ENCODE measurements at regions not wholly inside any gene's neighbourhood (a gene's known extent, or its start where the extent isn't known, plus 50 kb on each side); places are given as distances from the start of the nearest gene placed in this dataset.

GRCh38 chr13:89577301-89577700 lies 1770.2 kb upstream of the MIR17HG start:
- DNase-seq (ENCODE audit: low read depth in 6 of 9, low spot score in 9 of 9) = no peak
- Histone ChIP-seq H3K27ac (ENCODE audit: low read depth in 1 of 2, low read length in 1 of 2) (no peak overlapping the region), H3K9me3 (ENCODE audit: control insufficient read depth in 2 of 2, insufficient read depth in 1 of 2, low read length in 1 of 2) (no peaks in the 10 kb centered on the region), H3K4me3 (ENCODE audit: low read length in 2 of 2) (no peak overlapping the region), H3K27me3 (ENCODE audit: control insufficient read depth in 2 of 2, insufficient read depth in 1 of 2, low read length in 1 of 2) (no peaks in the 10 kb centered on the region), H3K4me1 (ENCODE audit: control insufficient read depth in 2 of 2, insufficient read depth in 2 of 2, low read length in 2 of 2) (no peaks in the 10 kb centered on the region), H3K36me3 (ENCODE audit: control insufficient read depth in 2 of 2, insufficient read depth in 2 of 2, low read length in 1 of 2) (no peaks in the 10 kb centered on the region)

GRCh38 chr13:89584058-89584620 lies 1763.3 kb upstream of the MIR17HG start:
- Histone ChIP-seq H3K36me3 (ENCODE audit: control insufficient read depth in 2 of 2, insufficient read depth in 2 of 2, low read length in 1 of 2) (no peaks in the 10 kb centered on the region), H3K27me3 (ENCODE audit: control insufficient read depth in 2 of 2, insufficient read depth in 1 of 2, low read length in 1 of 2) (no peaks in the 10 kb centered on the region), H3K4me1 (ENCODE audit: control insufficient read depth in 2 of 2, insufficient read depth in 2 of 2, low read length in 2 of 2) (no peaks in the 10 kb centered on the region), H3K27ac (ENCODE audit: low read depth in 1 of 2, low read length in 1 of 2) (no peak overlapping the region), H3K9me3 (ENCODE audit: control insufficient read depth in 2 of 2, insufficient read depth in 1 of 2, low read length in 1 of 2) (no peaks in the 10 kb centered on the region), H3K4me3 (ENCODE audit: low read length in 2 of 2) (no peak overlapping the region)
- WGBS = 84% methylated on average over 2 of the region's 2 CpGs
- no peak for DNase-seq (ENCODE audit: low read depth in 6 of 9, low spot score in 9 of 9)

GRCh38 chr13:89602655-89603054 lies 1744.8 kb upstream of the MIR17HG start:
- H3K36me3 ChIP-seq (ENCODE audit: control insufficient read depth in 2 of 2, insufficient read depth in 2 of 2, low read length in 1 of 2) = no peaks in the 10 kb centered on the region
- H3K4me3 ChIP-seq (ENCODE audit: low read length in 2 of 2) = no peak overlapping the region
- no peaks in the 10 kb centered on the region for H3K4me1 ChIP-seq (ENCODE audit: control insufficient read depth in 2 of 2, insufficient read depth in 2 of 2, low read length in 2 of 2)
- H3K27ac ChIP-seq (ENCODE audit: low read depth in 1 of 2, low read length in 1 of 2) = no peak overlapping the region
- no peak for DNase-seq (ENCODE audit: low read depth in 6 of 9, low spot score in 9 of 9)
- WGBS = 93% methylated on average over 3 of the region's 3 CpGs
- H3K27me3 ChIP-seq (ENCODE audit: control insufficient read depth in 2 of 2, insufficient read depth in 1 of 2, low read length in 1 of 2) = no peaks in the 10 kb centered on the region
- peaks cover 0 to 16% of the 10 kb centered on the region in 2 donors for H3K9me3 ChIP-seq (ENCODE audit: control insufficient read depth in 2 of 2, insufficient read depth in 1 of 2, low read length in 1 of 2)

GRCh38 chr13:89603187-89603586 lies 1744.3 kb upstream of the MIR17HG start:
- Histone ChIP-seq H3K27ac (ENCODE audit: low read depth in 1 of 2, low read length in 1 of 2) (no peak overlapping the region), H3K4me3 (ENCODE audit: low read length in 2 of 2) (no peak overlapping the region), H3K4me1 (ENCODE audit: control insufficient read depth in 2 of 2, insufficient read depth in 2 of 2, low read length in 2 of 2) (no peaks in the 10 kb centered on the region), H3K9me3 (ENCODE audit: control insufficient read depth in 2 of 2, insufficient read depth in 1 of 2, low read length in 1 of 2) (peaks cover 0 to 15% of the 10 kb centered on the region in 2 donors), H3K27me3 (ENCODE audit: control insufficient read depth in 2 of 2, insufficient read depth in 1 of 2, low read length in 1 of 2) (no peaks in the 10 kb centered on the region), H3K36me3 (ENCODE audit: control insufficient read depth in 2 of 2, insufficient read depth in 2 of 2, low read length in 1 of 2) (no peaks in the 10 kb centered on the region)
- DNase-seq (ENCODE audit: low read depth in 6 of 9, low spot score in 9 of 9) = no peak
- WGBS = 97% methylated on average over 1 of the region's 1 CpG

- Histone ChIP-seq H3K27ac (ENCODE audit: low read depth in 1 of 2, low read length in 1 of 2) (no peak overlapping the region), H3K9me3 (ENCODE audit: control insufficient read depth in 2 of 2, insufficient read depth in 1 of 2, low read length in 1 of 2) (peaks cover 0 to 14% of the 10 kb centered on the region in 2 donors), H3K27me3 (ENCODE audit: control insufficient read depth in 2 of 2, insufficient read depth in 1 of 2, low read length in 1 of 2) (no peaks in the 10 kb centered on the region), H3K4me3 (ENCODE audit: low read length in 2 of 2) (no peak overlapping the region), H3K4me1 (ENCODE audit: control insufficient read depth in 2 of 2, insufficient read depth in 2 of 2, low read length in 2 of 2) (no peaks in the 10 kb centered on the region), H3K36me3 (ENCODE audit: control insufficient read depth in 2 of 2, insufficient read depth in 2 of 2, low read length in 1 of 2) (no peaks in the 10 kb centered on the region)
- DNase-seq (ENCODE audit: low read depth in 6 of 9, low spot score in 9 of 9) = no peak
- 80% methylated on average over 1 of the region's 1 CpG for WGBS
These were observed 1738.2 kb upstream of the MIR17HG start for GRCh38 chr13:89609318-89609717.

GRCh38 chr13:89610331-89610730 lies 1737.2 kb upstream of the MIR17HG start:
- no peaks in the 10 kb centered on the region for H3K27me3 ChIP-seq (ENCODE audit: control insufficient read depth in 2 of 2, insufficient read depth in 1 of 2, low read length in 1 of 2)
- H3K4me1 ChIP-seq (ENCODE audit: control insufficient read depth in 2 of 2, insufficient read depth in 2 of 2, low read length in 2 of 2) = no peaks in the 10 kb centered on the region
- peaks cover 0 to 14% of the 10 kb centered on the region in 2 donors for H3K9me3 ChIP-seq (ENCODE audit: control insufficient read depth in 2 of 2, insufficient read depth in 1 of 2, low read length in 1 of 2)
- WGBS = 53% methylated on average over 2 of the region's 2 CpGs
- DNase-seq (ENCODE audit: low read depth in 6 of 9, low spot score in 9 of 9) = no peak
- H3K4me3 ChIP-seq (ENCODE audit: low read length in 2 of 2) = no peak overlapping the region
- H3K27ac ChIP-seq (ENCODE audit: low read depth in 1 of 2, low read length in 1 of 2) = no peak overlapping the region
- H3K36me3 ChIP-seq (ENCODE audit: control insufficient read depth in 2 of 2, insufficient read depth in 2 of 2, low read length in 1 of 2) = no peaks in the 10 kb centered on the region

- Histone ChIP-seq H3K27ac (ENCODE audit: low read depth in 1 of 2, low read length in 1 of 2) (no peak overlapping the region), H3K36me3 (ENCODE audit: control insufficient read depth in 2 of 2, insufficient read depth in 2 of 2, low read length in 1 of 2) (no peaks in the 10 kb centered on the region), H3K4me1 (ENCODE audit: control insufficient read depth in 2 of 2, insufficient read depth in 2 of 2, low read length in 2 of 2) (no peaks in the 10 kb centered on the region), H3K9me3 (ENCODE audit: control insufficient read depth in 2 of 2, insufficient read depth in 1 of 2, low read length in 1 of 2) (peaks cover 0 to 14% of the 10 kb centered on the region in 2 donors), H3K4me3 (ENCODE audit: low read length in 2 of 2) (no peak overlapping the region), H3K27me3 (ENCODE audit: control insufficient read depth in 2 of 2, insufficient read depth in 1 of 2, low read length in 1 of 2) (no peaks in the 10 kb centered on the region)
- WGBS = 79% methylated on average over 1 of the region's 1 CpG
- DNase-seq (ENCODE audit: low read depth in 6 of 9, low spot score in 9 of 9) = no peak
These were observed 1736.6 kb upstream of the MIR17HG start for GRCh38 chr13:89610881-89611280.

- Histone ChIP-seq H3K9me3 (ENCODE audit: control insufficient read depth in 2 of 2, insufficient read depth in 1 of 2, low read length in 1 of 2) (no peaks in the 10 kb centered on the region), H3K36me3 (ENCODE audit: control insufficient read depth in 2 of 2, insufficient read depth in 2 of 2, low read length in 1 of 2) (no peaks in the 10 kb centered on the region), H3K4me3 (ENCODE audit: low read length in 2 of 2) (no peak overlapping the region), H3K4me1 (ENCODE audit: control insufficient read depth in 2 of 2, insufficient read depth in 2 of 2, low read length in 2 of 2) (no peaks in the 10 kb centered on the region), H3K27me3 (ENCODE audit: control insufficient read depth in 2 of 2, insufficient read depth in 1 of 2, low read length in 1 of 2) (no peaks in the 10 kb centered on the region), H3K27ac (ENCODE audit: low read depth in 1 of 2, low read length in 1 of 2) (no peak overlapping the region)
- WGBS = 94% methylated on average over 2 of the region's 2 CpGs
- DNase-seq (ENCODE audit: low read depth in 6 of 9, low spot score in 9 of 9) = no peak
These were observed 1719.5 kb upstream of the MIR17HG start for GRCh38 chr13:89627996-89628395.

- H3K4me3 ChIP-seq (ENCODE audit: low read length in 2 of 2) = no peak overlapping the region
- H3K36me3 ChIP-seq (ENCODE audit: control insufficient read depth in 2 of 2, insufficient read depth in 2 of 2, low read length in 1 of 2) = no peaks in the 10 kb centered on the region
- no peaks in the 10 kb centered on the region for H3K27me3 ChIP-seq (ENCODE audit: control insufficient read depth in 2 of 2, insufficient read depth in 1 of 2, low read length in 1 of 2)
- no peak overlapping the region for H3K27ac ChIP-seq (ENCODE audit: low read depth in 1 of 2, low read length in 1 of 2)
- DNase-seq (ENCODE audit: low read depth in 6 of 9, low spot score in 9 of 9) = no peak
- whole genome bisulfite sequencing = 92% methylated on average over 5 of the region's 5 CpGs
- no peaks in the 10 kb centered on the region for H3K9me3 ChIP-seq (ENCODE audit: control insufficient read depth in 2 of 2, insufficient read depth in 1 of 2, low read length in 1 of 2)
- no peaks in the 10 kb centered on the region for H3K4me1 ChIP-seq (ENCODE audit: control insufficient read depth in 2 of 2, insufficient read depth in 2 of 2, low read length in 2 of 2)
These were observed 1718.9 kb upstream of the MIR17HG start for GRCh38 chr13:89628567-89628966.

- peaks cover 2 to 13% of the 10 kb centered on the region in 2 donors for H3K9me3 ChIP-seq (ENCODE audit: control insufficient read depth in 2 of 2, insufficient read depth in 1 of 2, low read length in 1 of 2)
- H3K36me3 ChIP-seq (ENCODE audit: control insufficient read depth in 2 of 2, insufficient read depth in 2 of 2, low read length in 1 of 2) = no peaks in the 10 kb centered on the region
- no peak overlapping the region for H3K27ac ChIP-seq (ENCODE audit: low read depth in 1 of 2, low read length in 1 of 2)
- no peak overlapping the region for H3K4me3 ChIP-seq (ENCODE audit: low read length in 2 of 2)
- no peaks in the 10 kb centered on the region for H3K4me1 ChIP-seq (ENCODE audit: control insufficient read depth in 2 of 2, insufficient read depth in 2 of 2, low read length in 2 of 2)
- DNase-seq (ENCODE audit: low read depth in 6 of 9, low spot score in 9 of 9) = no peak
- 91% methylated on average over 7 of the region's 7 CpGs for WGBS
- no peaks in the 10 kb centered on the region for H3K27me3 ChIP-seq (ENCODE audit: control insufficient read depth in 2 of 2, insufficient read depth in 1 of 2, low read length in 1 of 2)
These were observed 1697.3 kb upstream of the MIR17HG start for GRCh38 chr13:89650226-89650625.

Data from thymus (tissue), 11 donors.